ENCODE measurements at regions not wholly inside any gene's neighbourhood (a gene's known extent, or its start where the extent isn't known, plus 50 kb on each side); places are given as distances from the start of the nearest gene placed in this dataset.

GRCh38 chr13:61696676-61697075 lies 281.0 kb upstream of the PCDH20 start:
- TF ChIP-seq CTCF (conservative IDR thresholded peaks at IDR 0.05): no peak

GRCh38 chr13:61695147-61695546 lies 279.5 kb upstream of the PCDH20 start:
- no peak for TF ChIP-seq CTCF (conservative IDR thresholded peaks at IDR 0.05)
- no peak overlapping the region for H3K27ac ChIP-seq

More at GRCh38 chr13:61696676-61697075, 281.0 kb upstream of the PCDH20 start:
- no peak overlapping the region for H3K27ac ChIP-seq

GRCh38 chr13:61692691-61693090 lies 277.0 kb upstream of the PCDH20 start:
- TF ChIP-seq CTCF (conservative IDR thresholded peaks at IDR 0.05): no peak
- no peak overlapping the region for H3K27ac ChIP-seq

- peak; percentile 75 for TF ChIP-seq CTCF (conservative IDR thresholded peaks at IDR 0.05)
- no peak overlapping the region for H3K27ac ChIP-seq
Measured at GRCh38 chr13:61685682-61686012, 270.0 kb upstream of the PCDH20 start.

GRCh38 chr13:61684976-61685681 lies 269.5 kb upstream of the PCDH20 start:
- TF ChIP-seq CTCF (conservative IDR thresholded peaks at IDR 0.05): no peak
- no peak overlapping the region for H3K27ac ChIP-seq

- no peak for TF ChIP-seq CTCF (conservative IDR thresholded peaks at IDR 0.05)
- no peak overlapping the region for H3K27ac ChIP-seq
Measured at GRCh38 chr13:61672756-61673155, 257.1 kb upstream of the PCDH20 start.

GRCh38 chr13:61670384-61671161 lies 254.9 kb upstream of the PCDH20 start:
- no peak overlapping the region for H3K27ac ChIP-seq
- no peak for TF ChIP-seq CTCF (conservative IDR thresholded peaks at IDR 0.05)
